ENCODE measurements at regions not wholly inside any gene's neighbourhood (a gene's known extent, or its start where the extent isn't known, plus 50 kb on each side); places are given as distances from the start of the nearest gene placed in this dataset.
"Not testable (repeated sequence)": the region's sequence is repeated elsewhere in the genome, so short reads cannot be mapped to it uniquely, and the experiment has no call there.

DNA sequence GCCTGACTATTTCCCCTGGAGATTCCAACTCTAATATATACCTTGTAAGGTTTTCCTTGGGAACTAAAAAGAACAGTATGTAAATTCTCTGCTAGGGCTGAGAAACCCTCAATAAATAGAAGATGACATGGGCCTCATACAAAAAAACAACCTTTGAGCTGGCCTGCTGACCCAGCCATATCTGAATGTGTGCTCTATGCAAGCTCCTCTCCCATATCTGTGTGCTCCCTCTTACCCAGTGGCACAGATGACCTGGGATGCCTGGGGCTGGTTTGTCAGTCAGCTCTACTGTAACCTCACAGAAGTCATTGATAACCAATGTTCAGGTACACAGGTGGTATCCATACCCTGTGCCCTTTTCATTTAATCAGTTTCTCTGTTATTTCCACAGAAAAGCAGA lies 329.2 kb downstream of the SEC16B start:
- H3K27me3 ChIP-seq (ENCODE audit: insufficient read depth, low read depth): no peaks in the 10 kb centered on the region
- H3K4me2 ChIP-seq: no peak overlapping the region
- TF ChIP-seq, protein P1, sequence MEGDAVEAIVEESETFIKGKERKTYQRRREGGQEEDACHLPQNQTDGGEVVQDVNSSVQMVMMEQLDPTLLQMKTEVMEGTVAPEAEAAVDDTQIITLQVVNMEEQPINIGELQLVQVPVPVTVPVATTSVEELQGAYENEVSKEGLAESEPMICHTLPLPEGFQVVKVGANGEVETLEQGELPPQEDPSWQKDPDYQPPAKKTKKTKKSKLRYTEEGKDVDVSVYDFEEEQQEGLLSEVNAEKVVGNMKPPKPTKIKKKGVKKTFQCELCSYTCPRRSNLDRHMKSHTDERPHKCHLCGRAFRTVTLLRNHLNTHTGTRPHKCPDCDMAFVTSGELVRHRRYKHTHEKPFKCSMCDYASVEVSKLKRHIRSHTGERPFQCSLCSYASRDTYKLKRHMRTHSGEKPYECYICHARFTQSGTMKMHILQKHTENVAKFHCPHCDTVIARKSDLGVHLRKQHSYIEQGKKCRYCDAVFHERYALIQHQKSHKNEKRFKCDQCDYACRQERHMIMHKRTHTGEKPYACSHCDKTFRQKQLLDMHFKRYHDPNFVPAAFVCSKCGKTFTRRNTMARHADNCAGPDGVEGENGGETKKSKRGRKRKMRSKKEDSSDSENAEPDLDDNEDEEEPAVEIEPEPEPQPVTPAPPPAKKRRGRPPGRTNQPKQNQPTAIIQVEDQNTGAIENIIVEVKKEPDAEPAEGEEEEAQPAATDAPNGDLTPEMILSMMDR (conservative IDR thresholded peaks at IDR 0.05; ENCODE audit: low read depth, low read length): no peak
- H3K79me2 ChIP-seq (ENCODE audit: insufficient read depth, low read depth): no peaks in the 10 kb centered on the region
- H3K4me1 ChIP-seq (ENCODE audit: low read depth, poor library complexity, severe bottlenecking): no peaks in the 10 kb centered on the region
- no peaks in the 10 kb centered on the region for H3K36me3 ChIP-seq (ENCODE audit: insufficient read depth)
- no peak overlapping the region for H3K27ac ChIP-seq
- H3K4me3 ChIP-seq (IDR thresholded peaks at IDR 0.05; ENCODE audit: insufficient read depth, low read depth, low read length): no peak overlapping the region
- no peak overlapping the region for H2AFZ ChIP-seq (ENCODE audit: low read depth)
- no peaks in the 10 kb centered on the region for H4K20me1 ChIP-seq (ENCODE audit: insufficient read depth)
- no peak overlapping the region for H3K9ac ChIP-seq

DNA sequence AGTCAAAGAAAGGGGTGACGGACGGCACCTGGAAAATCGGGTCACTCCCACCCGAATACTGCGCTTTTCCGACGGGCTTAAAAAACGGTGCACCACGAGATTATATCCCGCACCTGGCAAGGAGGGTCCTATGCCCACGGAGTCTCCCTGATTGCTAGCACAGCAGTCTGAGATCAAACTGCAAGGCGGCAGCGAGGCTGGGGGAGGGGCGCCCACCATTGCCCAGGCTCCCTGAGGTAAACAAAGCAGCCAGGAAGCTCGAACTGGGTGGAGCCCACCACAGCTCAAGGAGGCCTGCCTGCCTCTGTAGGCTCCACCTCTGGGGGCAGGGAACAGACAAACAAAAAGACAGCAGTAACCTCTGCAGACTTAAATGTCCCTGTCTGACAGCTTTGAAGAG lies 335.7 kb downstream of the SEC16B start:
- H3K79me2 ChIP-seq (ENCODE audit: insufficient read depth, low read depth); H3K27ac ChIP-seq; H3K4me2 ChIP-seq; H3K9ac ChIP-seq; H2AFZ ChIP-seq (ENCODE audit: low read depth); H3K36me3 ChIP-seq (ENCODE audit: insufficient read depth); H3K4me1 ChIP-seq (ENCODE audit: low read depth, poor library complexity, severe bottlenecking); H4K20me1 ChIP-seq (ENCODE audit: insufficient read depth); H3K27me3 ChIP-seq (ENCODE audit: insufficient read depth, low read depth); H3K4me3 ChIP-seq (IDR thresholded peaks at IDR 0.05; ENCODE audit: insufficient read depth, low read depth, low read length): not testable (repeated sequence)

DNA sequence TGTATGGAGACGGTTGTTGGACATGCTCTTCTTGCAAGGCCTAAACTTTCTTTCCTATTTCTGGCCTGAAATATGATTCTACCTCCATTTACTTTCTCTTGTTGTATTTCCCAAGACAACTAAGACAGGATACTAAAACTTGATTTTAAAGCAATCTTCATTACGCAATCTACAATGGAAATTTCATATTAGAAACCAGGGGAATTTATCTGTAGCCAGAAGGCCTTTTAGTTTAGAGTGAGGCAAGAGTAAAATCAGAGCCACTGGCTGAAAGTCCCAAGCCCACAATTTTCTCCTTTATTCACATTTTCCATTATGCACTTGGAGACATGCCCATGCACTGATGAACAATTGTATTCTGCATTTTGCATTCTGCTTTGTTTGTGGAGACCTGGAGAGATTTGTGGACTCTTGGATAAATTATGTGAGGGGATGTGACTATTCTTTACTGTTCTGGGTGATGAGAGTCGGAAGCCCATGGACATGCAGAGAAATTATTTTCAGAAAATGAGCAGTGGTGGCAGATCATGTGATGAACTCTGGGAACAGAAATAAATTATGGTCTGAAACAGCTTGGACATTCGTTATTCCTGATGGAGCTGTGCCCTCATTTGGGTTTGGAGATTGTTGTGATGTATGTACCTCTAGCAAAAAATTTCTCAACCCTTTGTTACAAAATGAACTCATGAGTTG lies 336.8 kb downstream of the SEC16B start:
- Histone ChIP-seq H4K20me1 (ENCODE audit: insufficient read depth) (no peaks in the 10 kb centered on the region), H2AFZ (ENCODE audit: low read depth) (no peak overlapping the region), H3K36me3 (ENCODE audit: insufficient read depth) (no peaks in the 10 kb centered on the region), H3K4me3 (IDR thresholded peaks at IDR 0.05; ENCODE audit: insufficient read depth, low read depth, low read length) (no peak overlapping the region), H3K79me2 (ENCODE audit: insufficient read depth, low read depth) (no peaks in the 10 kb centered on the region), H3K27me3 (ENCODE audit: insufficient read depth, low read depth) (no peaks in the 10 kb centered on the region), H3K27ac (no peak overlapping the region), H3K4me2 (no peak overlapping the region), H3K9ac (no peak overlapping the region), H3K4me1 (ENCODE audit: low read depth, poor library complexity, severe bottlenecking) (no peaks in the 10 kb centered on the region)
- TF ChIP-seq, protein P1 (conservative IDR thresholded peaks at IDR 0.05; ENCODE audit: low read depth, low read length): no peak

DNA sequence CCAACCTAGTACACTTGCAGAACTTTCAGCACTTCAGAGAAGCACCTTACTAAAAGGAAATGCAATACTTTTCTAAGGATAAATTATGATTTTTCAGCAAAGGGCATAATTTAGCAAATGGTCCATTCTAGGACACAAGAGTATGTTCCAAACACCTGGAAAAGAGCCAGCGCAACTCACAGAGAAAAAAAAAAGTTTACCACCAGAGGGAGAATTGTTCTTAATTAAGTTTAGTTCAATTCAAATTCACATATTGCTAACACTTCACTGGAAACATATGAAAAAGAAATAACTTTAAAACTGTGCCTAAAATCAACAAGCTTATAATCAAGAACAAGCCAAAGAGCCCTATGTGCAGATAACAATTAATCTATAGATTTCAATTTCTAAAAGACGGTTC lies 338.1 kb downstream of the SEC16B start:
- no peak overlapping the region for H3K27ac ChIP-seq
- H2AFZ ChIP-seq (ENCODE audit: low read depth): no peak overlapping the region
- H3K9ac ChIP-seq: no peak overlapping the region
- H3K36me3 ChIP-seq (ENCODE audit: insufficient read depth): no peaks in the 10 kb centered on the region
- TF ChIP-seq, protein P1 (conservative IDR thresholded peaks at IDR 0.05; ENCODE audit: low read depth, low read length): no peak
- no peak overlapping the region for H3K4me2 ChIP-seq
- H4K20me1 ChIP-seq (ENCODE audit: insufficient read depth): no peaks in the 10 kb centered on the region
- no peak overlapping the region for H3K4me3 ChIP-seq (IDR thresholded peaks at IDR 0.05; ENCODE audit: insufficient read depth, low read depth, low read length)
- no peaks in the 10 kb centered on the region for H3K4me1 ChIP-seq (ENCODE audit: low read depth, poor library complexity, severe bottlenecking)
- H3K79me2 ChIP-seq (ENCODE audit: insufficient read depth, low read depth): no peaks in the 10 kb centered on the region
- no peaks in the 10 kb centered on the region for H3K27me3 ChIP-seq (ENCODE audit: insufficient read depth, low read depth)

DNA sequence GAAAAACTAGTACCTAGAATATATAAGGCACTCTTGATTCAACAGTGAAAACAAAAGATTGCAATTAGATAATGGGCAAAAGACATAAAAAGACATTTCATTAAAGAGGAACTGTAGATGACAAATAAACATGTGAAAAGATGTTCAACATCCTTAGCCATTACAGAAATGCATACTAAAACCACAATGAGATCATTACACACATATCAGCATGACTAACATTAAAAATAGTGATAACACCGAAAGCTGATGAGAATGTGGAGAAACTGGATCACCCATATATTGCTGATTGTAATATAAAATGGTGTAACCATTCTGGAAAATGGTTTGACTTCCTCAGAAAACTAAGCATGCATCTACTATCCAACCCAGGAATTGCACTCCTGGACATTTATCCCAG lies 340.3 kb downstream of the SEC16B start:
- Histone ChIP-seq H4K20me1 (ENCODE audit: insufficient read depth) (no peaks in the 10 kb centered on the region), H3K79me2 (ENCODE audit: insufficient read depth, low read depth) (no peaks in the 10 kb centered on the region), H3K4me1 (ENCODE audit: low read depth, poor library complexity, severe bottlenecking) (no peaks in the 10 kb centered on the region), H2AFZ (ENCODE audit: low read depth) (no peak overlapping the region), H3K27me3 (ENCODE audit: insufficient read depth, low read depth) (no peaks in the 10 kb centered on the region), H3K9ac (no peak overlapping the region), H3K36me3 (ENCODE audit: insufficient read depth) (no peaks in the 10 kb centered on the region), H3K4me2 (no peak overlapping the region), H3K4me3 (IDR thresholded peaks at IDR 0.05; ENCODE audit: insufficient read depth, low read depth, low read length) (no peak overlapping the region), H3K27ac (no peak overlapping the region)
- TF ChIP-seq, protein P1 (conservative IDR thresholded peaks at IDR 0.05; ENCODE audit: low read depth, low read length): no peak
